GM13976 (cell line): ENCODE measurements at regions not wholly inside any gene's neighbourhood (a gene's known extent, or its start where the extent isn't known, plus 50 kb on each side); places are given as distances from the start of the nearest gene placed in this dataset.
"Not testable (repeated sequence)": the region's sequence is repeated elsewhere in the genome, so short reads cannot be mapped to it uniquely, and the experiment has no call there.

ENCODE experiments used
- DNase-seq: peaks from one replicate; pipeline ENCODE4 v3.0.0; 2012; ENCODE audit warnings: low spot score
- CTCF ChIP-seq: IDR thresholded peaks from 2 replicates; pipeline ENCODE4 v1.5.1; 2012; ENCODE audit warnings: borderline replicate concordance, mild to moderate bottlenecking; ENCODE audit not compliant: insufficient read depth; ENCODE audit errors: extremely low read depth, missing control alignments, control extremely low read depth
- in situ Hi-C: fragments of 300-500 bp; cut with MboI; formaldehyde crosslinking; loops from one replicate; pipeline ENCODE4 v1.12.0; 2022; ENCODE audit warnings: low sequenced_read_pairs, mixed read lengths, inconsistent platforms; ENCODE audit not compliant: unreplicated experiment

- no peak for TF ChIP-seq CTCF
- no peak for DNase-seq
- in situ Hi-C loops: no loop called here
Measured at GRCh38 chr10:33773886-33774480, 439.5 kb upstream of the NRP1 start.

GRCh38 chr10:33773253-33773573 lies 438.7 kb upstream of the NRP1 start:
- no peak for DNase-seq
- in situ Hi-C loops: no loop called here
- no peak for TF ChIP-seq CTCF

DNA sequence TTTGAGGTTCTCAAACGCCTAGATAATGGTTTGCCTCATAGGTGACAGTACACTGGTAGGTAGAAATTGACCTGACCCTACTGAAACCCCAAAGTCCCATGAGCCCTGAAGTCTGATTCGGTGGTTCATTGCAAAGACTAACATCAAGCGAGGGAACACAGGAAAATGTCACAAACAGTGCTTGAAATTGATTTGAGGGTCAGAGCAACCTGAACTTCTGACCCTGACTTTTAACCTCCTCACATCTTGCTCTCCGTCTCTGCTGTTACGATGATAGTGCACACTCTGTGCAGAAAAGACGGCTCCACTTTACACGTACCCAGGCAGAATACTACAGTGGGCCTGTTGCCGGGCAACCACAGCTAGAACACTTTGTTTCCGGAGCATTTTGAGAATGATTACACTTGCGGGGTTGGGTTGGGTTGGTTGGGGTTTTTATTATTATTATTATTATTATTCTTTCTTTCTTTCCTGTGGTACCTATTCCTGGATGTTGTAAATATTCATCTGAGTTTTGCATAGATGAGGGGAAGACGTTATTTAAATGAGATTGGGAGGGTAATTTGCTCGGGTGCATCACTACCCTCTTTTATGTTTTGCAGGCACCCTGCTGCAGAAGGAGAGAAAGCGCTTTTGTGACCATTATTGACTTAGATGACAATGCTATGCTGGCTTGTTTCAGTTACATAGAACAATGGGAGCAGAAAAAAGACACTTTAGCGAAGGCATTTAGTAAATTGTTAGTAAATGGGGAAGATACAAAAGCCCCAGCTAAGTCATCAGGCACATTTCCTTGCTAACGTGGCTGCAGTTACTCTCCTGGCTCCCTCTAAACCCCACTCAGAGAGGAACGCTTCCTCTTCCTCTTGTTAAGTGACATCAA lies 438.1 kb upstream of the NRP1 start:
- no peak for DNase-seq
- in situ Hi-C loops: no loop called here
- TF ChIP-seq CTCF: no peak

DNA sequence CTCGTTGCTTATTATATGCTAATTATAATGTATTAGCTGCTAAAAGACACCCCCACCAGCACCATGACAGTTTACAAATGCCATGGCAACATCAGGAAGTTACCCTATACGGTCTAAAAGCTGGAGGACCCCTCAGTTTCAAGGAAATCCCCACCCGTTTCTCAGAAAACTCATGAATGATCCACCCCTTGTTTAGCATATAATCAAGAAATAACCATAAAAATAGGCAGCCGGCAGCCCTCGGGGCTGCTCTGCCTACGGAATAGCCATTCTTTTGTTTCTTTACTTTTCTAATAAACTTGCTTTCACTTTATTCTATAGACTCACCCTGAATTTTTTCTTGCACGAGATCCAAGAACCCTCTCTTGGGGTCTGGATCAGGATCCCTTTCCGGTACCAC lies 437.4 kb upstream of the NRP1 start:
- in situ Hi-C loops, DNase-seq: not testable (repeated sequence)

GRCh38 chr10:33764694-33765185 lies 430.3 kb upstream of the NRP1 start:
- no peak for DNase-seq
- in situ Hi-C loops: no loop called here
- TF ChIP-seq CTCF: no peak

DNA sequence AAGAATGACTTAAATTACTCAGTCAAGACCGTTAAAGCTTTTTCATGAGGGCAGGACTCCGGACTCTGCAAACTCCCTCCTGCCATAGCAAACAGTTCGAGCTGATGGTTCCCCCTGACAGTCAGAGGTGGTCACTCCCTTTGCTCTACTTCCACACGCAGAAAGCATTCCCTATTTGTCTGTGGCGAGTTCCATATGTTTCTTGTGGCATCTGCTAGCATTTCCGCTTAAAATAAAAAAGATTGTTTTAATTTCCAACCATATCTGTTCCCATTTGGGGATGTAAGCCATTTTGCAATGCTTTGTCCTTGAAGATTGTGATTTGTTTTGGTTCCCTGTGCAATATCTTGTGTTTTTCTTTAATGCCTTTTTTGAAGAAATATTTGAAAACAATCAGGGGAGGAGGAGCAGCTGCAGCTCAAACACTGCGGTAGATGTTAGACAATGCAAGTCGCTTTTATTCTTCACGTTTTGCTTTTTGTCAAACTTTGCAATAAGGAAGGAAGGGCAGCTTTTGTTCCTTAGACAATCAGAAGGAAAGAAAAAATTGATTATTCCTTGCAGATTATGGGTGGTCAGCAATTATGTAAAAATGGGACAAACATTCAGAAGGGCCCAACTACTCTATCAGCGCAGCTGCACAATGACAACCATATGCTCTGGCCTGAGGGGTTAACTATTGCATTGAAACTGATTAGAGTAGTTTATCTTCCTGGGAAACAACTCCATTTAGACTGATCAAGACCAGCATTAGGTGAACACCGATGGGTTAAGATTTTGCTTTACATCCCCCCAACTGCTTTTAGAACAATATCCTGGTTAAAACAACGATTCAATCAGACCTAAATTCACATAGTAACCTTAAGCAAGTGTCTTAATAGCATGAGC lies 425.8 kb upstream of the NRP1 start:
- no peak for DNase-seq
- TF ChIP-seq CTCF: no peak
- in situ Hi-C loops: no loop called here
